Right kidney (tissue), 1 donor: ENCODE measurements at regions not wholly inside any gene's neighbourhood (a gene's known extent, or its start where the extent isn't known, plus 50 kb on each side); places are given as distances from the start of the nearest gene placed in this dataset.
A peak's percentile ranks its signal among the peaks of the same experiment; 100 is the strongest.
"Not testable (repeated sequence)": the region's sequence is repeated elsewhere in the genome, so short reads cannot be mapped to it uniquely, and the experiment has no call there.

Experiments
- DNase-seq: peaks from one replicate; pipeline ENCODE4 v3.0.0-alpha.2; 2016

DNA sequence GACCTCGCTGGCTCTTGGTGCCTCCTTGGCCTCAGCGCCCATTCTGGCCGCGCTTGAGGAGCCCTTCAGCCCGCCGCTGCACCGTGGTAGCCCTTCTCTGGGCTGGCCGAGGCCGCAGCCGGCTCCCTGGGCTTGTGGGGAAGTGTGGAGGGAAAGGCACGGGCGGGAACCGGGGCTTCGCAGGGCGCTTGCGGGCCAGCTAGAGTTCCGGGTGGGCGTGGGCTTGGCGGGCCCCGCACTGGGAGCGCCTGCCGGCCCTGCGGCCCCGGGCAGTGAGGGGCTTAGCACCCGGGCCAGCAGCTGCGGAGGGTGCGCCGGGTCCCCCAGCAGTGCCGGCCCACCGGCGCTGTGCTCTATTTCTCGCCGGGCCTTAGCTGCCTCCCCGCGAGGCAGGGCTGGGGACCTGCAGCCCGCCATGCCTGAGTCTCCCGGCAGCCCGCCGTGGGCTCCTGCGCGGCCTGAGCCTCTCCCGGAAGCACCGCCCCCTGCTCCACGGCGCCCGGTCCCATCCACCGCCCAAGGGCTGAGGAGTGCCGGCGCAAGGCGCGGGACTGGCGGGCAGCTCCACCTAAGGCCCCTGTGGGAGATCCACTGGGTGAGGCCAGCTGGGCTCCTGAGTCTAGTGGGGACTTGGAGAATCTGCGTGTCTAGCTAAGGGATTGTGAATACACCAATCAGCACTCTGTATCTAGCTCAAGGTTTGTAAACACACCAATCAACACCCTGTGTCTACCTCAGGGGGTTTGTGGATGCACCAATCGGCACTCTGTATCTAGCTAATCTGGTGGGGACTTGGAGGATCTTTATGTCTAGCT, 141.1 kb downstream of the SLCO4C1 start:
- DNase-seq: peak; percentile 3

DNA sequence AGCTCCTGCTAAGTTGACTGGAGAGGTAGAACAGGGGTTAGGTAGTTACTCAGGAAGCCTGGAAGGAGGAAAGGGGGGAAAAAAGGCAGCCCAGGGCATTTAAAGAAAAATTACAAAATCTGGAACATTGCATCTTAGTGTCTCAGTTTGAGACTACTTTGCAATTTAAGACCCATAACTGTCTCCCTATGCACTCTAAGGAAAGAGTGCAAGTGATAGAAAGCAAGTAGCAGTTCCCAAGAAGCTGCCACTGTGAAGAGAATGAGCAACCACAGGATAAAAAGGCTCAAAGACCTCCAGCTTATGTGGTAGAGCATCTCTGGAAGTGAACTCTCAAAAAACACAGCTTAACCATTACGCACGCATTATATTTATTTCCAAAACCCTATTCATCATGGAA, 141.8 kb downstream of the SLCO4C1 start:
- DNase-seq: no peak

GRCh38 chr5:102153003-102153759, 142.9 kb downstream of the SLCO4C1 start:
- peak; percentile 40 for DNase-seq

DNA sequence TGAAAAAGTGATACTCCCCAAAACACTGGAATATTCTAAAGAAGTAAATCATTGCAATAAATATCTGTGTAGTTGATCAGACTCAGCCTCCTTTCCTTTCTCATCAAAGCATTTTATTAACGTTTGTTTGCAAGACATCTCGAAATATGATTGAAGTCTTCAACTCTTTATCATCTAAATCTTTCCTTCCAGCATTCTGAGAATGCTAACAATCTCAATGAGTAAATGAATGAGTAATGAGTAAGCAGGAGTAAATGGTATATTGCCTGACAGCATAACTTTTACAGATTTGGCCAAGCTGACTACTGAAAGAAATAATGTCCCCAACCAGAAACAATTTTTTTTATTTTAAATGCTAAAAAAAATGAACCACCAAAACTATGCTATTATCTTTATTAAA, 157.1 kb downstream of the SLCO4C1 start:
- DNase-seq: no peak

GRCh38 chr5:102138243-102138653, 157.8 kb downstream of the SLCO4C1 start:
- DNase-seq: no peak

GRCh38 chr5:102130890-102131289, 165.2 kb downstream of the SLCO4C1 start:
- no peak for DNase-seq

DNA sequence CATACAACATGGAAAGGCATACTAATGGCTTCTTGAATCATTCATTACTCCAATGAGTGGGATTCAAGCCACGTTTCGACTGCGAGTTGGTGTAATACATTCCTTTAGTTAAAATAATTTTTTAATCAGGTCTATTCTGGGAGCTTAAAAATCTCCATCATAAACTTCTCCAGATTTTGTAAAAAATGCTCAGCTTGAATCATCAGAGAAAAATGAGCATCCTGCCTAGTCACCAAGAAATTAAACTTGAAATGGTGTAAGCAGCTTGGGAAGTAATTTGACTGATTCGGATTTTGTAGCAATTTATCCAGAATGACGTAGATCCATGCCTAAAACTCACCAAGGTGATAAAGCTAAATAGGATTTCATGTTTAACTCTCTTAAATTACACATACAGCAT, 165.7 kb downstream of the SLCO4C1 start:
- no peak for DNase-seq

DNA sequence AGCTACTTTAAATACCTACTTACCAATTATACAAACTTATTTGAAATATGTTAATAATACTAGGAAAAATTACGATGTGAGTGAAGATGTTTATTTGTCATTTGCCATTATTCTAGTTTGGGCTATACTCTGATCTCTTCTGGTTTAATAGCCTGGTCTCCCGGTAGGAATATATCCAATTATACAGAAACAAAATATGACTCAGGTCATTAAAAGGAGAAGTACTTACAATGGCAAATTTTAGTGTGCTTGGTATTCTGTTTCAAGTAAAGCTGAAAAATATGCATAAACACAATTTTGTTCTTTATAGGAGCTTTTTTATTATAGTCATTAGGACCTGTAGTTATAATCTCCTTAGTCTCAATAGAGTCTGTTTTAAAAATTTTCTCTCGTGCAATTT, 176.8 kb downstream of the SLCO4C1 start:
- no peak for DNase-seq

DNA sequence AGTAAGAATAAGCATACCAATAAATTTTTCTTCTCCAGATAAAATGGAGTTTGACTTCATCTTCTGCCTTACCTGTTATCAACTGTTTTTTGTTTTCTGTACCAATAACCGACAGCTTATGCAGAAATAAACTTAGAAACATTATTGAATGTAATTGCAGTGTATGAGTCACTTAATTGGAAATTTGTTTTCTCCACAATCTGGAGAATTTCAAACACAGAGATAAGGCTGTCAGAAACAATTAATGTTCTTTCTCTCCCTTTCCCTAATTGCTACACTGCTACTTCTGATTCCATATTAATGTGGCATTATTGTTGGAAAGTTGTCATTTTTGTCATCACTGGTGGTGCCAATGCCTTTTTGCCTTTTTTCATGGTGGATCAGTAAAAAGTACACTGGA, 180.3 kb downstream of the SLCO4C1 start:
- no peak for DNase-seq

DNA sequence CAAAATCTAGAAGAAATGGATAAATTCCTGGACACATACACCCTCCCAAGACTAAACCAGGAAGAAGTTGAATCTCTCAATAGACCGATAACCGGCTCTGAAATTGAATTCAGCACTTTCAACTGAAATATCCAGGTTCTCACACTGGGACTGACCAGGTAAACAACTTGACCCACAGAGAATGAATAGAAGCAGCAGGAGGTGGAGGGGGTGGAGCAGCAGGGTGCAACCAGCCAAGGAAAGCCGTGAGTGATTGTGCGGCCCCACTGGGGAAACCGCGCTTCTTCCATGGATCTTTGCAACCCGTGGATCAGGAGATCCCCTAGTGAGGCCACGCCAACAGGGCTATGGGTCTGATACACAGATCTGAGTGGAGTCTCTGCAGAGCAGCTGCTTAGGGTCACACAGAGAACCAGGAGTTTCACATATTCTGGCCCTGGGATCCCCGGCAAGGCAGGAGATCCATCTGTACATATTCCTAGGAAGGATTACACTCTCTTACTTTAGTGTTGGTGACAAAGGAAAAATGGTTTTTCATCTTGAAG, 181.5 kb downstream of the SLCO4C1 start:
- no peak for DNase-seq

DNA sequence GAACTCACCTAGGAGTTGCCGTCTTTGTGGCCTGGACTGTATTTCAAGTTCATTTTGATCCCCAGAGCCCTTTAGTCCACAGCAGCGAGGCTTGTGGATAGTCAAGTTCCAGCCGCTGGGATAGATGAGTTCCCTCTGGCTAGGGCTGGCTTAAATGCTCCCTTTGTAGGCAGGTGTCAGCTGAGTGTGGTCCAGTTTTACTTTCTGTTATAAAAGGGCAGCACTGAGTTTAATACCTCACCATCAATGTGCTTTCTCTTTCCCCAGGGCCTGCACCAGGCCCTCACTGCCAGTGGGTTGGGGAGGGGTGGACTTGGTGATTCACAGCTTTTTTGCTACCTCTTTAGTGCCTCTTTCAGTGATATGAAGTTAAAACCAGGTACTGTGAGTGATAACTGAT, 188.2 kb downstream of the SLCO4C1 start:
- no peak for DNase-seq

DNA sequence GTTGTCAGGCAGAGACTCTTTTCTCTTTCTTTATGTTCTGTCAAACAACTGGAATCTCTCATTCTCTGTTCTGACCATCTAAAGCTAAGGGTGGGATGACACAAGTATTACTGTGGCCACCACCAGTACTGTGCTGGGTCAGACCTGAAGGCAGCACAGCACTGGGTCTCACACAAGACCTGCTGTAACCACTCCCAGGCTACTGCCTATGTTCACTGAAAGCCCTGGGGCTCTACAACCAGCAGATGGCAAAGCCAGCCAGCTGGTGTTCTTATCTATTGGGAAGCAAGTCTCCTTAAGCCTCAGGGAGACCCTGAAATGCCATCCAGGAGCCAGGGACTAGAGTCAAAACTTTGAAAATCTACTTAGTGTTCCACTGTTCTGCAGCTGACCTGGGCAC, 189.5 kb downstream of the SLCO4C1 start:
- DNase-seq: no peak

- DNase-seq: peak; percentile 11
These were observed 196.2 kb downstream of the SLCO4C1 start for GRCh38 chr5:102099766-102100331.

- DNase-seq: not testable (repeated sequence)
These were observed 197.0 kb downstream of the SLCO4C1 start for GRCh38 chr5:102099083-102099482.

- DNase-seq: not testable (repeated sequence)
These were observed 197.5 kb downstream of the SLCO4C1 start for GRCh38 chr5:102098606-102099005.

DNA sequence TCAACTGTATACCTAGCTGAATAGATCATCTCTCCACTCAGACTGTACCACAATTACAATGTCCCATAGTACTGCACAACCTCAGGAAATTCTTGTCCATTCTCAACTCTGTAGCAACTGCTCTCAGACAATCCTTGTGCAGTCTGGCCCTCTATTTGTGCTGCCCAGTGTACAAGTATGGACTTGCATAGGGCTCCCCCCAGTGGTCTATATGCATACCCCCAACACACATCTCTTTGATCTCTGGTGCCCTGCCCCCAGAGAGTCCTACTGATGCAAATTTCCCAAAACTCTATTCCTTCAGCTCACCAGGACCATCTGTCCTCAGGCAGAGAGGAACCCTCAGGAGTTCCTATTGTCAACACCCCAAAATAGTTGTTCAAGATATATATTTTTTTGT, 205.3 kb downstream of the SLCO4C1 start:
- DNase-seq: no peak

DNA sequence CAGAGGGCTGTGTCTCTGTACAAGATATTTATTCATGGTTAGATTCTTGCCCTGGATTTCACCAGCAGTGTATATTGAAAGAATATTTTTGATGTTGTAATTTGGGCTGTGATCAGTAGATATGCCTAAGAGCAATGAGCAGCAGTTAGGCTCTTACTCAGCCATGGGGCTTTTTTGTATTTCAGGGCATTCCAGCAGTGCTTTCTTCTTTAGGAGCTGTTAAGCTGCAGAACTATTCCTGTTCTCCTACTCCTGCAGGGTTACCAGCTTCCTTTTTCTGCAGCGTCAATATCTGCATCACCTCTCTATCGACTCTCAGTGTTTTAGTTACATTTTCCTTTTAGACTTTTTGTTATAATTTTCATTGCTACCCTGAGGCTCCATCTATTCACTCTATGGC, 206.2 kb downstream of the SLCO4C1 start:
- DNase-seq: no peak

DNA sequence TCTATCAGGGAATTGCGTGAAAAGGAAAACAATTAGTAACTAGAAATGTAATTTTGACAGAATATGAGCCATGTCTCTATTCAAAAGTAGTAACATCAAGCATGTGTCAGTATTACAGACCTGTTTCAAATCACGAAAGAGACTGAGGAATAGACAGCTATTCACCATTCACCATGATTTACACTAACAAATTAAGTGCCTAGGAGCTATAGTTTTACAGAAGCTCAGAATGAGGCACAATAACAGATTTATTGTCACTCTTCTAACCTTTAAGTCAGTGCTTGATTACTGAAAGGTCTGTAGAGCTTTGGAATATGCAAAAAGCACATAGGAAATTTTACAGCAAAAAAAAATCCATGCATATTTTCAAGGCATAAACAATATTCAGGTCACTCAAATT, 208.2 kb downstream of the SLCO4C1 start:
- DNase-seq: no peak

- no peak for DNase-seq
These were observed 215.8 kb downstream of the SLCO4C1 start for GRCh38 chr5:102080288-102080687.

GRCh38 chr5:102077920-102078319, 218.2 kb downstream of the SLCO4C1 start:
- no peak for DNase-seq

- DNase-seq: no peak
These were observed 226.1 kb downstream of the SLCO4C1 start for GRCh38 chr5:102069974-102070373.

- DNase-seq: no peak
These were observed 227.2 kb downstream of the SLCO4C1 start for GRCh38 chr5:102068870-102069269.

- DNase-seq: no peak
These were observed 246.6 kb downstream of the SLCO4C1 start for GRCh38 chr5:102049517-102049916.
